SH-SY5Y (cell line): ENCODE measurements at regions not wholly inside any gene's neighbourhood (a gene's known extent, or its start where the extent isn't known, plus 50 kb on each side); places are given as distances from the start of the nearest gene placed in this dataset.

Source experiments
- GATA2 ChIP-seq: IDR thresholded peaks from 2 replicates; pipeline ENCODE4 v1.6.1; 2011; ENCODE audit warnings: mild to moderate bottlenecking, low read depth, low read length
- GATA3 ChIP-seq: IDR thresholded peaks from 2 replicates; pipeline ENCODE4 v1.6.1; 2011; ENCODE audit warnings: low read depth, mild to moderate bottlenecking, low read length, moderate library complexity

DNA sequence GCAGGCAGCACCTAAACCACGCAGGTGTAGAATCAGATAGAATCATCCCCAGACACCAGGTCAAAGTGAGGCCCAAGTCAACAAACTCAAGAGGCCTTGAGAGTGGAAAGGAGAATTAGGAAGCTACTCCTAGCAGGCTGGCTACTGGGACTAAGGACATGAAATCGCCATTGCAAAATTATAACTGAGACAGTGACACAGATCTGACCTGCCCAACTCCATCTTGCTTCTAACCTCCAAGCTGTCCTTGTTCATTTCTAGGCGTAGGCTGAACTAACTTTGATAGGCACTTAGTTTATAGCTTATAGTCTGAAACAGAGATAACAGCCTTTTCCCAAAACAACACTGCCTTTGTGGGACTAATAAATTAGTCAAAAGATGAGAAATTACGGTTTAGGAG, 52.8 kb downstream of the ACTL7B start:
- TF ChIP-seq GATA2 (no peak), GATA3 (no peak)
